HCT116 (cell line): ENCODE measurements at regions not wholly inside any gene's neighbourhood (a gene's known extent, or its start where the extent isn't known, plus 50 kb on each side); places are given as distances from the start of the nearest gene placed in this dataset.

Experiments used
- ATAC-seq: fragments of 200-7000 bp; cut with Tn5 transposase; 2 replicates; pipeline ENCODE4 v1.9.1; 2020; ENCODE audit warnings: mild to moderate bottlenecking, moderate library complexity
- BruUV-seq: library from RNA; stranded (reverse); fragments of 400-500 nt; replicated peaks from 2 replicates; lab custom pipeline; 2021; lab: Mats Ljungman, UMichigan
- CTCF ChIA-PET: fragments of 300-600 bp; sonication (Branson Sonifier 250); formaldehyde crosslinking; loops from one replicate; lab custom pipeline; 2021; ENCODE audit warnings: antibody characterized with exemption; lab: Charles Lee
- POLR2A ChIA-PET: fragments of 300-600, 350-600 bp; sonication (Branson Sonifier 250); formaldehyde crosslinking; loops from one replicate; lab custom pipeline; 2021; ENCODE audit warnings: antibody characterized with exemption; lab: Charles Lee
- RAD21 ChIA-PET, 2 experiments: fragments of 300-600 bp; sonication (Branson Sonifier 250); formaldehyde crosslinking; loops; one replicate each; lab custom pipeline; 2023; ENCODE audit warnings: low total read pairs in 2 of 2; ENCODE audit not compliant: uncharacterized antibody in 2 of 2, unreplicated experiment in 2 of 2, low non-redundant PET in 1 of 2; lab: Charles Lee
- DNase-seq: peaks from one replicate; pipeline ENCODE4 v3.0.0-alpha.2; 2010; ENCODE audit warnings: low read depth, low spot score
- H2AFZ ChIP-seq: fragments of 200-600 bp; shearing (Covaris generic), sonication (generic); 2 replicates; pipeline ENCODE4 v1.6.1; 2017; ENCODE audit warnings: low read depth, mixed run types, mixed read lengths, antibody characterized with exemption, low read length; ENCODE audit not compliant: poor library complexity, severe bottlenecking
- H3K27ac ChIP-seq: 2 replicates; pipeline ENCODE4 v1.5.1; 2012; ENCODE audit warnings: low read depth, low read length
- H3K27me3 ChIP-seq: fragments of 200-600 bp; sonication (generic); 2 replicates; pipeline ENCODE4 v1.6.1; 2016; ENCODE audit warnings: mixed run types, low read length, mixed read lengths; ENCODE audit not compliant: insufficient read depth
- H3K36me3 ChIP-seq, 2 experiments: fragments of 200-500 bp in 1 of 2; fragments of 200-600 bp in 1 of 2; sonication (Bioruptor generic) in 1 of 2; sonication (generic) in 1 of 2; 2 replicates each; pipeline versions ENCODE4 v1.5.1 to v1.6.1; 2014 to 2016; ENCODE audit warnings: low read length in 2 of 2, inconsistent platforms in 1 of 2, mixed read lengths in 1 of 2, mixed run types in 1 of 2; ENCODE audit not compliant: insufficient read depth in 2 of 2, control insufficient read depth in 1 of 2
- H3K4me1 ChIP-seq, 2 experiments: fragments of 200-600 bp in 1 of 2; sonication (generic) in 1 of 2; 2 replicates each; pipeline versions ENCODE4 v1.5.1 to v1.6.1; 2012 to 2017; ENCODE audit warnings: low read length in 2 of 2, inconsistent platforms in 1 of 2, mild to moderate bottlenecking in 1 of 2, mixed read lengths in 1 of 2, mixed run types in 1 of 2, moderate library complexity in 1 of 2; ENCODE audit not compliant: insufficient read depth in 2 of 2, control insufficient read depth in 1 of 2
- H3K4me2 ChIP-seq: fragments of 200-600 bp; sonication (generic); 2 replicates; pipeline ENCODE4 v1.6.1; 2017; ENCODE audit warnings: mixed run types, low read length, mixed read lengths
- H3K4me3 ChIP-seq, 2 experiments: fragments of 200-600 bp in 1 of 2; sonication (generic) in 1 of 2; replicated peaks in 1 of 2; 2 replicates each; pipeline ENCODE4 v1.5.1; 2011 to 2016; ENCODE audit warnings: low read length in 2 of 2, control low read depth in 1 of 2, low read depth in 1 of 2, mild to moderate bottlenecking in 1 of 2, mixed read lengths in 1 of 2, mixed run types in 1 of 2
- H3K79me2 ChIP-seq: fragments of 200-600 bp; sonication (generic); 2 replicates; pipeline ENCODE4 v1.6.1; 2017; ENCODE audit warnings: mild to moderate bottlenecking, mixed run types, low read length, moderate library complexity, mixed read lengths; ENCODE audit not compliant: insufficient read depth
- H3K9ac ChIP-seq: fragments of 200-600 bp; sonication (generic); 2 replicates; pipeline ENCODE4 v1.6.1; 2016; ENCODE audit warnings: low read length, mixed read lengths
- H3K9me2 ChIP-seq: fragments of 200-600 bp; sonication (generic), shearing (Covaris generic); 2 replicates; pipeline ENCODE4 v1.6.1; 2017; ENCODE audit warnings: mixed run types, mild to moderate bottlenecking, moderate library complexity; ENCODE audit not compliant: insufficient read depth
- H3K9me3 ChIP-seq, 2 experiments: fragments of 200-500 bp in 1 of 2; fragments of 200-600 bp in 1 of 2; sonication (Bioruptor generic) in 1 of 2; sonication (generic) in 1 of 2; 2 replicates each; pipeline ENCODE4 v1.6.1; 2014 to 2017; ENCODE audit warnings: low read length in 2 of 2, mixed read lengths in 2 of 2, inconsistent platforms in 1 of 2, low read depth in 1 of 2, mild to moderate bottlenecking in 1 of 2, mixed run types in 1 of 2, moderate library complexity in 1 of 2; ENCODE audit not compliant: control insufficient read depth in 1 of 2, insufficient read depth in 1 of 2
- H4K20me1 ChIP-seq: fragments of 200-600 bp; sonication (generic), shearing (Covaris generic); 2 replicates; pipeline ENCODE4 v1.6.1; 2017; ENCODE audit warnings: mixed run types, mild to moderate bottlenecking, moderate library complexity; ENCODE audit not compliant: insufficient read depth
- CBX3 ChIP-seq: IDR thresholded peaks from 2 replicates; pipeline ENCODE4 v1.6.1; 2012; ENCODE audit warnings: low read depth
- CEBPB ChIP-seq: IDR thresholded peaks from 2 replicates; pipeline ENCODE4 v1.6.1; 2012; ENCODE audit warnings: low read depth
- CTCF ChIP-seq, 3 experiments: fragments of 200-600 bp in 1 of 3; sonication (generic) in 1 of 3; IDR thresholded peaks in 2 of 3; conservative IDR thresholded peaks in 1 of 3; 2 replicates each; pipeline ENCODE4 v1.5.1; 2012 to 2017; ENCODE audit warnings: low read depth in 2 of 3, low read length in 2 of 3, antibody characterized with exemption in 1 of 3, borderline replicate concordance in 1 of 3, control low read depth in 1 of 3, mild to moderate bottlenecking in 1 of 3, mixed read lengths in 1 of 3, mixed run types in 1 of 3, moderate library complexity in 1 of 3; ENCODE audit not compliant: insufficient read depth in 1 of 3
- EGR1 ChIP-seq: IDR thresholded peaks from 2 replicates; pipeline ENCODE4 v1.6.1; 2012; ENCODE audit warnings: low read depth
- EZH2 ChIP-seq: fragments of 200-600 bp; sonication (generic); IDR thresholded peaks from 2 replicates; pipeline ENCODE4 v1.6.1; 2017; ENCODE audit warnings: antibody characterized with exemption, mixed run types
- FOSL1 ChIP-seq: IDR thresholded peaks from 2 replicates; pipeline ENCODE4 v1.6.1; 2012; ENCODE audit warnings: low read depth
- POLR2A ChIP-seq: IDR thresholded peaks from 2 replicates; pipeline ENCODE4 v1.7.0; 2011; ENCODE audit warnings: borderline replicate concordance; ENCODE audit not compliant: insufficient read depth, insufficient read length; ENCODE audit errors: extremely low read depth
- REST ChIP-seq: IDR thresholded peaks from 2 replicates; pipeline ENCODE4 v1.6.1; 2012; ENCODE audit warnings: low read depth
- SIN3A ChIP-seq: IDR thresholded peaks from 2 replicates; pipeline ENCODE4 v1.6.1; 2012; ENCODE audit warnings: low read depth
- SP1 ChIP-seq: IDR thresholded peaks from 2 replicates; pipeline ENCODE4 v1.6.1; 2012; ENCODE audit warnings: low read depth
- SRF ChIP-seq: IDR thresholded peaks from 2 replicates; pipeline ENCODE4 v1.6.1; 2012; ENCODE audit warnings: low read depth
- TCF7L2 ChIP-seq: IDR thresholded peaks from 2 replicates; pipeline ENCODE4 v1.7.0; 2011; ENCODE audit warnings: borderline replicate concordance, inconsistent platforms; ENCODE audit not compliant: insufficient read depth, insufficient read length; ENCODE audit errors: extremely low read depth
- YY1 ChIP-seq: IDR thresholded peaks from 2 replicates; pipeline ENCODE4 v1.6.1; 2011; ENCODE audit warnings: low read length, low read depth, moderate library complexity, mild to moderate bottlenecking; ENCODE audit not compliant: insufficient replicate concordance; ENCODE audit errors: extremely low read depth
- ZFX ChIP-seq: fragments of 450-650 bp; IDR thresholded peaks from 2 replicates; pipeline ENCODE4 v1.6.1; 2017
- ZNF274 ChIP-seq: fragments of 200-500 bp; sonication (Bioruptor generic); IDR thresholded peaks from 2 replicates; pipeline ENCODE4 v1.6.1; 2014; ENCODE audit warnings: mild to moderate bottlenecking, low read depth, low read length, inconsistent platforms
- intact Hi-C: fragments of 100-400 bp; cut with micrococcal nuclease; formaldehyde crosslinking; loops from 2 replicates; pipeline ENCODE4 v1.10.0; 2022
- TF ChIP-seq, protein P1 (sequence below): IDR thresholded peaks from 2 replicates; pipeline ENCODE4 v1.6.1; 2012

GRCh38 chr6:125480571-125480970 is 178.8 kb upstream of the HDDC2 start (continued):
- no peak for TF ChIP-seq SRF

DNA sequence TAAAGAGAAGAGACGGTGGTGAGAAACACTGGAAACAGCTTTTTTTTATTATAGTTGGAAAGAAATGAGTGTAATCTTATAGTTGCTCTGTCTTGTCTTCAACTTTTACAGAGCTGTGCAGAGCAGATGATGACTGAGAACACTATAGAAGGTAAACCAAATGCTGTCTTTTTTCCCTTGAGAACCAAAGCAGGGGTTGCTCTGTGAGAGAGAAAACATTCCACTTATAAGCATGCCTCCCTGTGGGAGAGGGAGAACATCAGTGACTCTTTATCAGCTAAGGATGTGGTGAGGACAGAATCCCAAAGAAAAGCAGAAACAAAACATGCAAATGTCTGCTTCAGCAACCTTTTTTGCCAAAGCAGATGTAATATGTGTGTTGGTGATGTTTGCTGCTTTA is 179.3 kb upstream of the HDDC2 start:
- H3K36me3 ChIP-seq = no peaks in the 10 kb centered on the region
- ChIA-PET CTCF (no interaction called here), RAD21 (no interaction called here), POLR2A (no interaction called here)
- no peaks in the 10 kb centered on the region for H3K9me2 ChIP-seq
- H4K20me1 ChIP-seq = no peaks in the 10 kb centered on the region
- DNase-seq = no peak
- H3K9me3 ChIP-seq = no peaks in the 10 kb centered on the region
- H3K27me3 ChIP-seq = peaks cover 38% of the 10 kb centered on the region
- intact Hi-C loops = no loop called here
- no TSS peak for BruUV-seq
- no peaks in the 10 kb centered on the region for H3K79me2 ChIP-seq
- H2AFZ ChIP-seq = no peak overlapping the region
- TF ChIP-seq TCF7L2 (no peak), EZH2 (no peak)
- ATAC-seq = no peak
- no peak overlapping the region for H3K4me3 ChIP-seq
- no peak overlapping the region for H3K27ac ChIP-seq
- no peak overlapping the region for H3K4me2 ChIP-seq
- H3K4me1 ChIP-seq = no peaks in the 10 kb centered on the region
- H3K9ac ChIP-seq = no peak overlapping the region

- BruUV-seq = no TSS peak
- no peak for DNase-seq
- Histone ChIP-seq H3K4me1 (no peaks in the 10 kb centered on the region), H2AFZ (no peak overlapping the region), H3K9me3 (no peaks in the 10 kb centered on the region), H3K27ac (no peak overlapping the region), H3K4me3 (no peak overlapping the region), H3K79me2 (no peaks in the 10 kb centered on the region), H3K9me2 (no peaks in the 10 kb centered on the region), H3K9ac (no peak overlapping the region), H3K27me3 (peaks cover 25% of the 10 kb centered on the region), H3K36me3 (no peaks in the 10 kb centered on the region), H4K20me1 (no peaks in the 10 kb centered on the region), H3K4me2 (no peak overlapping the region)
- intact Hi-C loops = no loop called here
- ChIA-PET RAD21 (no interaction called here), CTCF (no interaction called here), POLR2A (no interaction called here)
- ATAC-seq = no peak
- TF ChIP-seq FOSL1 (no peak), CTCF (IDR thresholded peaks at IDR 0.05 in 2 of 3, conservative IDR thresholded peaks at IDR 0.05 in 1 of 3; ENCODE audit: borderline replicate concordance in 1 of 3, insufficient read depth in 1 of 3, low read depth in 2 of 3, low read length in 2 of 3) (no peak), ZFX (no peak), CEBPB (no peak), SIN3A (no peak), CBX3 (no peak), YY1 (no peak), POLR2A (no peak), REST (no peak), EGR1 (no peak), ZNF274 (no peak), SP1 (no peak)
- TF ChIP-seq, protein P1, sequence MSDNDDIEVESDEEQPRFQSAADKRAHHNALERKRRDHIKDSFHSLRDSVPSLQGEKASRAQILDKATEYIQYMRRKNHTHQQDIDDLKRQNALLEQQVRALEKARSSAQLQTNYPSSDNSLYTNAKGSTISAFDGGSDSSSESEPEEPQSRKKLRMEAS = no peak
These were observed 184.0 kb upstream of the HDDC2 start for GRCh38 chr6:125485757-125486156.
